ENCODE measurements at regions not wholly inside any gene's neighbourhood (a gene's known extent, or its start where the extent isn't known, plus 50 kb on each side); places are given as distances from the start of the nearest gene placed in this dataset.

- TF ChIP-seq, protein P1, sequence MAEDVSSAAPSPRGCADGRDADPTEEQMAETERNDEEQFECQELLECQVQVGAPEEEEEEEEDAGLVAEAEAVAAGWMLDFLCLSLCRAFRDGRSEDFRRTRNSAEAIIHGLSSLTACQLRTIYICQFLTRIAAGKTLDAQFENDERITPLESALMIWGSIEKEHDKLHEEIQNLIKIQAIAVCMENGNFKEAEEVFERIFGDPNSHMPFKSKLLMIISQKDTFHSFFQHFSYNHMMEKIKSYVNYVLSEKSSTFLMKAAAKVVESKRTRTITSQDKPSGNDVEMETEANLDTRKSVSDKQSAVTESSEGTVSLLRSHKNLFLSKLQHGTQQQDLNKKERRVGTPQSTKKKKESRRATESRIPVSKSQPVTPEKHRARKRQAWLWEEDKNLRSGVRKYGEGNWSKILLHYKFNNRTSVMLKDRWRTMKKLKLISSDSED (CRISPR knock-in tag; IDR thresholded peaks at IDR 0.05): no peak
- no peak for TF ChIP-seq CHCHD3 (CRISPR knock-in tag; IDR thresholded peaks at IDR 0.05)
- no peak for TF ChIP-seq ZNF24 (IDR thresholded peaks at IDR 0.05)
- TF ChIP-seq ZNF749 (CRISPR knock-in tag; IDR thresholded peaks at IDR 0.05; ENCODE audit: borderline replicate concordance): no peak
- TF ChIP-seq KLF15 (CRISPR knock-in tag; IDR thresholded peaks at IDR 0.05; ENCODE audit: borderline replicate concordance): no peak
- TF ChIP-seq, protein P2, sequence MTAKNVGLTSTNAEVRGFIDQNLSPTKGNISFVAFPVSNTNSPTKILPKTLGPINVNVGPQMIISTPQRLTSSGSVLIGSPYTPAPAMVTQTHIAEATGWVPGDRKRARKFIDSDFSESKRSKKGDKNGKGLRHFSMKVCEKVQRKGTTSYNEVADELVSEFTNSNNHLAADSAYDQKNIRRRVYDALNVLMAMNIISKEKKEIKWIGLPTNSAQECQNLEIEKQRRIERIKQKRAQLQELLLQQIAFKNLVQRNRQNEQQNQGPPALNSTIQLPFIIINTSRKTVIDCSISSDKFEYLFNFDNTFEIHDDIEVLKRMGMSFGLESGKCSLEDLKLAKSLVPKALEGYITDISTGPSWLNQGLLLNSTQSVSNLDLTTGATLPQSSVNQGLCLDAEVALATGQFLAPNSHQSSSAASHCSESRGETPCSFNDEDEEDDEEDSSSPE (CRISPR knock-in tag; IDR thresholded peaks at IDR 0.05): peak; percentile 66
- TF ChIP-seq ZNF350 (CRISPR knock-in tag; IDR thresholded peaks at IDR 0.05; ENCODE audit: borderline replicate concordance, low read depth): peak; percentile 88
- TF ChIP-seq, protein P3, sequence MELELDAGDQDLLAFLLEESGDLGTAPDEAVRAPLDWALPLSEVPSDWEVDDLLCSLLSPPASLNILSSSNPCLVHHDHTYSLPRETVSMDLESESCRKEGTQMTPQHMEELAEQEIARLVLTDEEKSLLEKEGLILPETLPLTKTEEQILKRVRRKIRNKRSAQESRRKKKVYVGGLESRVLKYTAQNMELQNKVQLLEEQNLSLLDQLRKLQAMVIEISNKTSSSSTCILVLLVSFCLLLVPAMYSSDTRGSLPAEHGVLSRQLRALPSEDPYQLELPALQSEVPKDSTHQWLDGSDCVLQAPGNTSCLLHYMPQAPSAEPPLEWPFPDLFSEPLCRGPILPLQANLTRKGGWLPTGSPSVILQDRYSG (CRISPR knock-in tag; IDR thresholded peaks at IDR 0.05): no peak
- no peak for TF ChIP-seq FUBP1 (CRISPR knock-in tag; IDR thresholded peaks at IDR 0.05; ENCODE audit: borderline replicate concordance)
- TF ChIP-seq ZHX2 (IDR thresholded peaks at IDR 0.05; ENCODE audit: low read depth): no peak; the same call in 1 of the 2 replicates
- no peak for TF ChIP-seq ZHX2 (CRISPR knock-in tag; IDR thresholded peaks at IDR 0.05; ENCODE audit: borderline replicate concordance)
- TF ChIP-seq DPF2 (CRISPR knock-in tag; IDR thresholded peaks at IDR 0.05; ENCODE audit: borderline replicate concordance, low read depth): peak; percentile 91
- no peak; the same call in 1 of the 2 replicates for TF ChIP-seq SMYD3 (CRISPR knock-in tag; IDR thresholded peaks at IDR 0.05)
Measured at GRCh38 chr2:120550893-120551446, 184.7 kb upstream of the GLI2 start (continued).
